CD4-positive, alpha-beta memory T cell (primary cell): ENCODE measurements at regions not wholly inside any gene's neighbourhood (a gene's known extent, or its start where the extent isn't known, plus 50 kb on each side); places are given as distances from the start of the nearest gene placed in this dataset.

ENCODE experiments used
- CTCF ChIA-PET: fragments of 350-600 bp; sonication (Branson Sonifier 250); formaldehyde crosslinking; loops from one replicate; lab custom pipeline; 2021; ENCODE audit warnings: inconsistent platforms; ENCODE audit not compliant: partially characterized antibody; lab: Charles Lee
- POLR2A ChIA-PET: fragments of 350-600 bp; sonication (Branson Sonifier 250); formaldehyde crosslinking; loops from one replicate; lab custom pipeline; 2021; ENCODE audit not compliant: partially characterized antibody; lab: Charles Lee
- DNase-seq, 5 donors: peaks; one replicate each; pipeline versions ENCODE4 v3.0.0 to v3.0.0-alpha.2; 2020 to 2022; ENCODE audit warnings: mixed read lengths in 1 of 5
- H3K27ac ChIP-seq: one replicate; pipeline ENCODE4 v1.7.0; 2013; ENCODE audit warnings: low read depth, low read length
- H3K27me3 ChIP-seq: 2 replicates; pipeline ENCODE4 v1.7.0; 2013; ENCODE audit warnings: mild to moderate bottlenecking, low read length, moderate library complexity; ENCODE audit not compliant: insufficient read depth
- H3K36me3 ChIP-seq: 2 replicates; pipeline ENCODE4 v1.7.0; 2013; ENCODE audit warnings: mild to moderate bottlenecking, low read length, moderate library complexity; ENCODE audit not compliant: insufficient read depth
- H3K4me1 ChIP-seq: 2 replicates; pipeline ENCODE4 v1.7.0; 2013; ENCODE audit warnings: mild to moderate bottlenecking, low read length, moderate library complexity; ENCODE audit not compliant: insufficient read depth
- H3K4me3 ChIP-seq, 2 donors: one replicate each; pipeline ENCODE4 v1.7.0; 2013; ENCODE audit warnings: low read length in 2 of 2, mild to moderate bottlenecking in 1 of 2
- H3K9me3 ChIP-seq, 2 donors: one replicate each; pipeline ENCODE4 v1.7.0; 2013; ENCODE audit warnings: low read length in 2 of 2, control low read depth in 1 of 2; ENCODE audit not compliant: control insufficient read depth in 1 of 2
- H3K27ac Mint-ChIP-seq, 7 donors: one replicate each; pipeline ENCODE4 v1.8.0; 2020 to 2021; ENCODE audit warnings: mixed read lengths in 7 of 7, mild to moderate bottlenecking in 6 of 7, inconsistent platforms in 3 of 7, moderate library complexity in 3 of 7
- H3K27me3 Mint-ChIP-seq, 2 donors: one replicate each; pipeline ENCODE4 v1.8.0; 2020 to 2021; ENCODE audit warnings: mixed read lengths in 2 of 2
- H3K36me3 Mint-ChIP-seq, 2 donors: one replicate each; pipeline ENCODE4 v1.8.0; 2020 to 2021; ENCODE audit warnings: mixed read lengths in 2 of 2, inconsistent platforms in 1 of 2, mild to moderate bottlenecking in 1 of 2
- H3K4me1 Mint-ChIP-seq, 4 donors: one replicate each; pipeline ENCODE4 v1.8.0; 2020 to 2021; ENCODE audit warnings: mixed read lengths in 4 of 4, mild to moderate bottlenecking in 1 of 4
- H3K4me3 Mint-ChIP-seq, 8 donors: one replicate each; pipeline ENCODE4 v1.8.0; 2020 to 2021; ENCODE audit warnings: mixed read lengths in 8 of 8, mild to moderate bottlenecking in 7 of 8, moderate library complexity in 6 of 8, inconsistent platforms in 3 of 8
- H3K9me3 Mint-ChIP-seq, 8 donors: one replicate each; pipeline ENCODE4 v1.8.0; 2020 to 2021; ENCODE audit warnings: mixed read lengths in 8 of 8, mild to moderate bottlenecking in 5 of 8, inconsistent platforms in 3 of 8, moderate library complexity in 1 of 8
- intact Hi-C: fragments of 100-400 bp; cut with micrococcal nuclease; formaldehyde crosslinking; loops from one replicate; pipeline ENCODE4 v1.15.1; 2023

GRCh38 chr2:155176345-155176744 lies 477.9 kb downstream of the KCNJ3 start:
- Mint-ChIP-seq H3K4me1 (no peaks in the 10 kb centered on the region), H3K27me3 (no peaks in the 10 kb centered on the region), H3K4me3 (no peak overlapping the region), H3K27ac (no peak overlapping the region), H3K9me3 (peaks cover 0 to 5% (median 2%) of the 10 kb centered on the region in 8 donors), H3K36me3 (no peaks in the 10 kb centered on the region)
- no peaks in the 10 kb centered on the region for H3K9me3 ChIP-seq
- no peak for DNase-seq
- CTCF ChIA-PET = no interaction called here
- POLR2A ChIA-PET = no interaction called here
- no peaks in the 10 kb centered on the region for H3K27me3 ChIP-seq
- no peak overlapping the region for H3K4me3 ChIP-seq
- H3K27ac ChIP-seq = no peak overlapping the region
- H3K4me1 ChIP-seq = no peaks in the 10 kb centered on the region
- H3K36me3 ChIP-seq = no peaks in the 10 kb centered on the region
- intact Hi-C loops = no loop called here

- no peaks in the 10 kb centered on the region for H3K36me3 ChIP-seq
- H3K4me3 Mint-ChIP-seq = no peak overlapping the region
- no peaks in the 10 kb centered on the region for H3K36me3 Mint-ChIP-seq
- ChIA-PET CTCF (no interaction called here), POLR2A (no interaction called here)
- peaks cover 0 to 9% (median under 1%) of the 10 kb centered on the region in 8 donors for H3K9me3 Mint-ChIP-seq
- H3K27ac ChIP-seq = no peak overlapping the region
- no peaks in the 10 kb centered on the region for H3K4me1 ChIP-seq
- intact Hi-C loops = no loop called here
- H3K27me3 ChIP-seq = no peaks in the 10 kb centered on the region
- no peak overlapping the region for H3K27ac Mint-ChIP-seq
- peaks cover 0 to 1% of the 10 kb centered on the region in 2 donors for H3K27me3 Mint-ChIP-seq
- no peaks in the 10 kb centered on the region for H3K9me3 ChIP-seq
- DNase-seq = no peak
- no peaks in the 10 kb centered on the region for H3K4me1 Mint-ChIP-seq
- no peak overlapping the region for H3K4me3 ChIP-seq
These were observed 470.8 kb downstream of the KCNJ3 start for GRCh38 chr2:155169317-155169716.

- DNase-seq = no peak
- Mint-ChIP-seq H3K4me3 (no peak overlapping the region), H3K27ac (no peak overlapping the region), H3K4me1 (no peaks in the 10 kb centered on the region), H3K36me3 (no peaks in the 10 kb centered on the region), H3K27me3 (no peaks in the 10 kb centered on the region), H3K9me3 (peaks cover 0 to 2% (median 0%) of the 10 kb centered on the region in 8 donors)
- Histone ChIP-seq H3K9me3 (no peaks in the 10 kb centered on the region), H3K4me1 (no peaks in the 10 kb centered on the region), H3K4me3 (no peak overlapping the region), H3K27ac (no peak overlapping the region), H3K27me3 (no peaks in the 10 kb centered on the region), H3K36me3 (no peaks in the 10 kb centered on the region)
- CTCF ChIA-PET = no interaction called here
- POLR2A ChIA-PET = no interaction called here
- intact Hi-C loops = no loop called here
These were observed 464.0 kb downstream of the KCNJ3 start for GRCh38 chr2:155162494-155162893.

GRCh38 chr2:155161314-155161713 lies 462.8 kb downstream of the KCNJ3 start:
- no peaks in the 10 kb centered on the region for H3K27me3 Mint-ChIP-seq
- Histone ChIP-seq H3K4me1 (no peaks in the 10 kb centered on the region), H3K4me3 (no peak overlapping the region), H3K27ac (no peak overlapping the region), H3K27me3 (no peaks in the 10 kb centered on the region), H3K36me3 (no peaks in the 10 kb centered on the region), H3K9me3 (no peaks in the 10 kb centered on the region)
- no peak overlapping the region for H3K4me3 Mint-ChIP-seq
- H3K36me3 Mint-ChIP-seq = no peaks in the 10 kb centered on the region
- POLR2A ChIA-PET = no interaction called here
- H3K4me1 Mint-ChIP-seq = no peaks in the 10 kb centered on the region
- CTCF ChIA-PET = no interaction called here
- intact Hi-C loops = no loop called here
- peaks cover 0 to 2% (median 0%) of the 10 kb centered on the region in 8 donors for H3K9me3 Mint-ChIP-seq
- no peak overlapping the region for H3K27ac Mint-ChIP-seq
- DNase-seq = no peak

- intact Hi-C loops = no loop called here
- no peak for DNase-seq
- Mint-ChIP-seq H3K4me3 (no peak overlapping the region), H3K4me1 (no peaks in the 10 kb centered on the region), H3K27ac (no peak overlapping the region), H3K9me3 (peaks cover 0 to 2% (median 0%) of the 10 kb centered on the region in 8 donors), H3K27me3 (no peaks in the 10 kb centered on the region), H3K36me3 (no peaks in the 10 kb centered on the region)
- H3K4me3 ChIP-seq = no peak overlapping the region
- H3K4me1 ChIP-seq = no peaks in the 10 kb centered on the region
- no peaks in the 10 kb centered on the region for H3K36me3 ChIP-seq
- H3K9me3 ChIP-seq = no peaks in the 10 kb centered on the region
- ChIA-PET CTCF (no interaction called here), POLR2A (no interaction called here)
- no peaks in the 10 kb centered on the region for H3K27me3 ChIP-seq
- no peak overlapping the region for H3K27ac ChIP-seq
These were observed 459.2 kb downstream of the KCNJ3 start for GRCh38 chr2:155157711-155158110.

- no peak overlapping the region for H3K27ac ChIP-seq
- no peaks in the 10 kb centered on the region for H3K36me3 ChIP-seq
- no peak overlapping the region for H3K4me3 ChIP-seq
- H3K4me1 Mint-ChIP-seq = no peaks in the 10 kb centered on the region
- H3K9me3 ChIP-seq = no peaks in the 10 kb centered on the region
- POLR2A ChIA-PET = no interaction called here
- DNase-seq = no peak
- H3K4me3 Mint-ChIP-seq = no peak overlapping the region
- intact Hi-C loops = no loop called here
- no peak overlapping the region for H3K27ac Mint-ChIP-seq
- H3K9me3 Mint-ChIP-seq = peaks cover 0 to 2% (median 0%) of the 10 kb centered on the region in 8 donors
- CTCF ChIA-PET = no interaction called here
- no peaks in the 10 kb centered on the region for H3K27me3 ChIP-seq
- no peaks in the 10 kb centered on the region for H3K36me3 Mint-ChIP-seq
- H3K4me1 ChIP-seq = no peaks in the 10 kb centered on the region
- no peaks in the 10 kb centered on the region for H3K27me3 Mint-ChIP-seq
These were observed 458.6 kb downstream of the KCNJ3 start for GRCh38 chr2:155157065-155157464.

- Histone ChIP-seq H3K9me3 (no peaks in the 10 kb centered on the region), H3K4me3 (no peak overlapping the region), H3K36me3 (no peaks in the 10 kb centered on the region), H3K27ac (no peak overlapping the region), H3K27me3 (no peaks in the 10 kb centered on the region), H3K4me1 (no peaks in the 10 kb centered on the region)
- intact Hi-C loops = no loop called here
- POLR2A ChIA-PET = no interaction called here
- Mint-ChIP-seq H3K27ac (no peak overlapping the region), H3K27me3 (no peaks in the 10 kb centered on the region), H3K36me3 (no peaks in the 10 kb centered on the region), H3K4me1 (no peaks in the 10 kb centered on the region), H3K9me3 (peaks cover 0 to 10% (median 0%) of the 10 kb centered on the region in 8 donors), H3K4me3 (no peak overlapping the region)
- no peak for DNase-seq
- CTCF ChIA-PET = no interaction called here
These were observed 453.4 kb downstream of the KCNJ3 start for GRCh38 chr2:155151945-155152344.

GRCh38 chr2:155151472-155151871 lies 453.0 kb downstream of the KCNJ3 start:
- Mint-ChIP-seq H3K9me3 (peaks cover 0 to 10% (median 0%) of the 10 kb centered on the region in 8 donors), H3K27ac (no peak overlapping the region), H3K4me1 (no peaks in the 10 kb centered on the region), H3K36me3 (no peaks in the 10 kb centered on the region), H3K4me3 (no peak overlapping the region), H3K27me3 (no peaks in the 10 kb centered on the region)
- no peak for DNase-seq
- no peak overlapping the region for H3K4me3 ChIP-seq
- no peaks in the 10 kb centered on the region for H3K9me3 ChIP-seq
- H3K36me3 ChIP-seq = no peaks in the 10 kb centered on the region
- ChIA-PET POLR2A (no interaction called here), CTCF (no interaction called here)
- H3K27me3 ChIP-seq = no peaks in the 10 kb centered on the region
- H3K4me1 ChIP-seq = no peaks in the 10 kb centered on the region
- intact Hi-C loops = no loop called here
- no peak overlapping the region for H3K27ac ChIP-seq
